Prostate gland (tissue), 2 donors: ENCODE measurements at regions not wholly inside any gene's neighbourhood (a gene's known extent, or its start where the extent isn't known, plus 50 kb on each side); places are given as distances from the start of the nearest gene placed in this dataset.

Experiments used
- DNase-seq: peaks from one replicate; pipeline ENCODE4 v3.0.0-alpha.2; 2019; ENCODE audit warnings: low spot score
- H3K27ac ChIP-seq, 2 donors: fragments of 200-600 bp; sonication (generic); 2 replicates each; pipeline ENCODE4 v1.5.1; 2017 to 2019
- H3K27me3 ChIP-seq: fragments of 200-600 bp; sonication (generic); replicated peaks from 2 replicates; pipeline ENCODE4 v1.5.1; 2019; ENCODE audit not compliant: insufficient read depth
- H3K36me3 ChIP-seq, 2 donors: fragments of 200-600 bp; sonication (generic); 1 replicate in 1 of 2; 2 replicates in 1 of 2; pipeline versions ENCODE4 v1.5.1 to v1.8.1; 2017 to 2019
- H3K4me1 ChIP-seq: fragments of 200-600 bp; sonication (generic); replicated peaks from 2 replicates; pipeline ENCODE4 v1.5.1; 2019
- H3K4me3 ChIP-seq, 2 donors: fragments of 200-600 bp; sonication (generic); 2 replicates each; pipeline ENCODE4 v1.5.1; 2017 to 2019
- H3K9me3 ChIP-seq: fragments of 200-600 bp; sonication (generic); 2 replicates; pipeline ENCODE4 v1.5.1; 2017
- POLR2A ChIP-seq: fragments of 450-650 bp; IDR thresholded peaks from one replicate; pipeline ENCODE4 v1.6.1; 2016; ENCODE audit warnings: antibody characterized with exemption, mild to moderate bottlenecking
- POLR2AphosphoS5 ChIP-seq: sonication (generic); formaldehyde crosslinking; IDR thresholded peaks from one replicate; pipeline ENCODE4 v1.6.1; 2017; ENCODE audit warnings: antibody characterized with exemption
- WGBS: methylation state at CpG from one replicate; pipeline ENCODE4 v1.1.5; 2018; 5-methylcytosine and 5-hydroxymethylcytosine counted together
- intact Hi-C: fragments of 100-400 bp; cut with DNase I; formaldehyde crosslinking; loops from one replicate; pipeline ENCODE4 v1.14.2; 2022
- TF ChIP-seq, protein P1 (sequence below), 4 experiments: fragments of 200-600 bp in 2 of 4; fragments of 450-650 bp in 2 of 4; sonication (generic) in 2 of 4; IDR thresholded peaks; 1 replicate in 3 of 4; 2 replicates in 1 of 4; pipeline ENCODE4 v1.5.1; 2016 to 2019; ENCODE audit warnings: antibody characterized with exemption in 4 of 4, mild to moderate bottlenecking in 2 of 4, moderate library complexity in 2 of 4

DNA sequence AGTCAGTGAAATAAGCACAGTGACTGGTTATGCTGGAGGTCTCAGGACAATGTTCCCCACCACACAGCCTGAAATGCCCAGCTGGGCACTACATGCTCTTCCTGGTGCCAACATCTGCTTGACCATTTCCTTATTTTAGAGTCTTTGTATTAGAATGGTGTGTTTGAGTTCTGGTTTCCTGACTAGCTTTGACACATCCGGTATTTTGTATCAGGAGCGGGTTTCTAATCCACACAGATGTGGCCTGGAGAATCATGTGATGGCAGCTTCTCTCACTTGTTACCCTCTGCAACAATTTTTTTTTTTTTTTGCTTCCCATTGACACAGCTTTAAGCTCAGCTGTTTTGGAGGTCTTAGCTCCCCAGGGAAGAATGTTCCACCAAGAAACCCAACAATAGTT lies 164.5 kb upstream of the CST7 start:
- TF ChIP-seq POLR2A, result no peak
- Histone ChIP-seq H3K27ac (no peak overlapping the region), H3K36me3 (no peaks in the 10 kb centered on the region), H3K4me3 (no peak overlapping the region), H3K9me3 (no peaks in the 10 kb centered on the region), H3K4me1 (no peaks in the 10 kb centered on the region), H3K27me3 (no peaks in the 10 kb centered on the region)
- DNase-seq, result no peak
- intact Hi-C loops, result no loop called here
- 84% methylated on average over 2 of the region's 2 CpGs for WGBS

DNA sequence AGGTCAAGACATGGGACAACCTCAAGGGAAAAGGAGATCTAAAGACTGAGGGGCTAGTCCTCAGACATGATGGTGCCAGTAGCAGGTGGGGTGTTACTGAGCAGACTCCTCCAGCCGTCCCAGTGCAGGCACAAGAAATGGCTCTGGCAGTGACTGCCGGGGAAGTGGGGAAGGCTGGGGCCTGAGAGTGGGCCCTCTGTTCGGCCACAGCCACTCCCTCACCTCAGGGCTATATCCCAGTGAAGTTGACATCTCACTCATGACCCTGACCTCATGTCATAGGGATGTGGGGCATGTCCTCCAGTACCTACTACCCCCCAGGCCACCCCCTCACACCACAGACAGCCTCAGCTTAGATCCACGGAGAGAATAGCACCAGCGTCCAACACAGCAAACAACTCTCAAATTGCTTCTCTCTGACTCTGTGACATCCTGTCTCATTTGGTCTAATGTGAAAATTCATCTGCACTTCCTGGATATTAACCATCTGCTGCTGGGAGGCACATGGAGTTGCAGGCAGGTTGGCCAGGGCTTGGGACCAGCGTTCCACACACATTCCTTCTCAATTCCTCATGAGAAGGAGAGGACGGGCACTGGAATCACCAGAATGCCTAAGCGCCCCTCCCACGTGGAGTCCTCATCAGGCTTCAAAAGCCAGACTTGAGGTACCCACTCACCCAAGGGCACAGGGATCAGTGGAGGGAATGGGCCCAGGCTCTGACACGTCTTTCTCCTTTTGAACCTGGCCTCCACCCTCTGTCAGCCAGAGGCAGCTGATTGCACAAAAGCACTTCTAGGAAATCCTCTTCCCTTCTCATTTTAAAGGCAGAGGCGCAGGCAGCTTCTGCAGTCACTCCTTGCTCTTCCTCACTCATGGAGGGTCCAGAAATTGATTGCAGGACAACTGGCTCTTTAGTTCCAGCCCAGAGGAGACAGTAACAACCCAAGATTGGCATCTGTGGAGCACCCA lies 163.6 kb upstream of the CST7 start:
- intact Hi-C loops, result no loop called here
- H3K4me3 ChIP-seq, result no peak overlapping the region
- H3K36me3 ChIP-seq, result no peaks in the 10 kb centered on the region
- 75% methylated on average over 11 of the region's 11 CpGs for WGBS
- DNase-seq, result no peak
- no peak for TF ChIP-seq POLR2AphosphoS5
- TF ChIP-seq POLR2A, result no peak
- TF ChIP-seq, protein P1, sequence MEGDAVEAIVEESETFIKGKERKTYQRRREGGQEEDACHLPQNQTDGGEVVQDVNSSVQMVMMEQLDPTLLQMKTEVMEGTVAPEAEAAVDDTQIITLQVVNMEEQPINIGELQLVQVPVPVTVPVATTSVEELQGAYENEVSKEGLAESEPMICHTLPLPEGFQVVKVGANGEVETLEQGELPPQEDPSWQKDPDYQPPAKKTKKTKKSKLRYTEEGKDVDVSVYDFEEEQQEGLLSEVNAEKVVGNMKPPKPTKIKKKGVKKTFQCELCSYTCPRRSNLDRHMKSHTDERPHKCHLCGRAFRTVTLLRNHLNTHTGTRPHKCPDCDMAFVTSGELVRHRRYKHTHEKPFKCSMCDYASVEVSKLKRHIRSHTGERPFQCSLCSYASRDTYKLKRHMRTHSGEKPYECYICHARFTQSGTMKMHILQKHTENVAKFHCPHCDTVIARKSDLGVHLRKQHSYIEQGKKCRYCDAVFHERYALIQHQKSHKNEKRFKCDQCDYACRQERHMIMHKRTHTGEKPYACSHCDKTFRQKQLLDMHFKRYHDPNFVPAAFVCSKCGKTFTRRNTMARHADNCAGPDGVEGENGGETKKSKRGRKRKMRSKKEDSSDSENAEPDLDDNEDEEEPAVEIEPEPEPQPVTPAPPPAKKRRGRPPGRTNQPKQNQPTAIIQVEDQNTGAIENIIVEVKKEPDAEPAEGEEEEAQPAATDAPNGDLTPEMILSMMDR (IDR thresholded peaks at IDR 0.05), result no peak
- H3K4me1 ChIP-seq, result no peaks in the 10 kb centered on the region
- no peak overlapping the region for H3K27ac ChIP-seq
- no peaks in the 10 kb centered on the region for H3K27me3 ChIP-seq
- H3K9me3 ChIP-seq, result no peaks in the 10 kb centered on the region

DNA sequence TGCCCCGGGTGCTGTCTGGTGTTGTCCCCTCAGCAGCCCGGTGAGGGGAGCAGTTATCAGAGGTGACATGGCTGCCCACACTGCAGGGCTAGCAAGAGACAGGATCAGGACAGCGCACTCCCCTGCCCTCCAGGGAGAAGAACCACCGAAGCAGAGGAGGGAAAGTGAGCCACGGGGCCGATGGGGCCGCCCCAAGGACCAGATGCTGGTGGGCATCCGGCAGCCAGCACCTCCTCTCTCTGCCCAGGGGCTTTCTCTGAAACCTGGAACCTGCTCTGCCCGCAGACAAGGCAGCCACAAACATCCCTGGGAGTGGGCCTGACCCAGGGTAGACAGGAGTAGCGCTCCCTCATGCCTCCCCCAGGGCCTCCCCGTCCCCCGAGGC lies 163.0 kb upstream of the CST7 start:
- no peak for DNase-seq
- H3K36me3 ChIP-seq, result no peaks in the 10 kb centered on the region
- no peaks in the 10 kb centered on the region for H3K4me1 ChIP-seq
- TF ChIP-seq, protein P1 (IDR thresholded peaks at IDR 0.05), result no peak
- TF ChIP-seq POLR2A (no peak), POLR2AphosphoS5 (no peak)
- no peak overlapping the region for H3K4me3 ChIP-seq
- intact Hi-C loops, result no loop called here
- no peak overlapping the region for H3K27ac ChIP-seq
- 85% methylated on average over 12 of the region's 12 CpGs for WGBS
- H3K27me3 ChIP-seq, result no peaks in the 10 kb centered on the region
- no peaks in the 10 kb centered on the region for H3K9me3 ChIP-seq

DNA sequence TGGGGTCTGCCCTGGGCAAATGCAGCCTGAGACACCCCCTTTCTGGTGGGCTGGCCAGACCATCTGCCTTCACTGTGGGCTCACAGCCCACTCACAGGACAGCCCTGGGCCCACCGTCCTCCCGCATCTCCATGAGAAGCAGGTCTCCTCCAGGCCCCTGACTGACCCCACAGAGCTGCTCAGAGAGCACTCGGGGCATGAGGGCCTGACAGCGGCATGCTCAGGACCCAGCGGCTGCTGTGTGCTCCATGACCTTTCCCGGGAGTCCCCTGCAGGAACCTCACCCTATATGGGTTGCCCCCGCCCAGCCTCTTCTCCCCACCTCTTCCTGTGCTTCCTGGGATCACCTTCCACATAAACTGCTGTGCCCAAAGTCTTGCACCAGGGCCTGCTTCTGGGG lies 162.4 kb upstream of the CST7 start:
- no peak for DNase-seq
- H3K4me3 ChIP-seq, result no peak overlapping the region
- WGBS, result 95% methylated on average over 7 of the region's 7 CpGs
- no peaks in the 10 kb centered on the region for H3K27me3 ChIP-seq
- no peaks in the 10 kb centered on the region for H3K9me3 ChIP-seq
- intact Hi-C loops, result no loop called here
- H3K4me1 ChIP-seq, result no peaks in the 10 kb centered on the region
- TF ChIP-seq POLR2A (no peak), POLR2AphosphoS5 (no peak)
- TF ChIP-seq, protein P1 (IDR thresholded peaks at IDR 0.05), result no peak
- no peak overlapping the region for H3K27ac ChIP-seq
- no peaks in the 10 kb centered on the region for H3K36me3 ChIP-seq

DNA sequence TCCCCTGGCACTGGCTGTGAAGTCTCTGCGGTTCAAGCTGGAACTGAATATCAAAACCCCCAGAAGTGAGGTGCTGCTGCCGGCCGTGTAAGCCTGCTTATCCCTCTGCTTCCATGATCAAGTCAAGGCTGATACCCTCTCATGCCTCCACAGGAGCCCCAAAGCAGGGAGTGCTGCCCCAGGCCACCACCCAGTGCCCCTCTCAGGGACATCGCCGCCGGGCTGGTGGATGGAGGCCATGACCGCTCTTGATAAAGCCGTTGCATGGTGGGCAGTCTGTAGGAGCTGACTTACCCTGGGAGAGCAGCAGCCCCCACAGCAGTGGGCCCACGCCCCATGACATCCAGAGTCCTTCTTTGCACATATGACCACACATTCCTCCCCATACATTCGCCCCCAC lies 162.0 kb upstream of the CST7 start:
- WGBS, result 95% methylated on average over 10 of the region's 10 CpGs
- no peak overlapping the region for H3K4me3 ChIP-seq
- no peaks in the 10 kb centered on the region for H3K4me1 ChIP-seq
- intact Hi-C loops, result no loop called here
- no peak overlapping the region for H3K27ac ChIP-seq
- H3K27me3 ChIP-seq, result no peaks in the 10 kb centered on the region
- no peak for DNase-seq
- no peaks in the 10 kb centered on the region for H3K9me3 ChIP-seq
- no peaks in the 10 kb centered on the region for H3K36me3 ChIP-seq
- TF ChIP-seq, protein P1 (IDR thresholded peaks at IDR 0.05), result no peak
- TF ChIP-seq POLR2AphosphoS5 (no peak), POLR2A (no peak)
